ENCODE measurements at regions not wholly inside any gene's neighbourhood (a gene's known extent, or its start where the extent isn't known, plus 50 kb on each side); places are given as distances from the start of the nearest gene placed in this dataset.
"Not testable (repeated sequence)": the region's sequence is repeated elsewhere in the genome, so short reads cannot be mapped to it uniquely, and the experiment has no call there.

DNA sequence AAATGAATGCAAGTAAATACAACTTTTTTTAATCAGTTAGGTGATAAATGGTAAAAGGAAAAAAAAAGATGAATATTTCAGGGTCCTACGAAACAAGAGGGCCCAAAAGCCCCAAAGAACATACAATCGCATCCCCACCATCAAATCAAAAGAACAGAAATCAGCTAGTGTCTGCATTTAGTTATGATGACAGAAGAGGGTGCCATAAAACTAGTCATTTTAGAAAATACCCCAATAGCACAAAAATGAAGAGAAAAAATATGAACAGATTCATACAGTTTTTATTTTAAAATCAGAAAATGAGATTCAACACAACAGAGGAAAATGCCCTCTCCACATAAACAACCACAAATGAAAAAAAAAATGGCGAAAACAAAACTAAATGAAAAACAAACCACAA is 905.5 kb downstream of the REEP3 start:
- TF ChIP-seq, protein P1, sequence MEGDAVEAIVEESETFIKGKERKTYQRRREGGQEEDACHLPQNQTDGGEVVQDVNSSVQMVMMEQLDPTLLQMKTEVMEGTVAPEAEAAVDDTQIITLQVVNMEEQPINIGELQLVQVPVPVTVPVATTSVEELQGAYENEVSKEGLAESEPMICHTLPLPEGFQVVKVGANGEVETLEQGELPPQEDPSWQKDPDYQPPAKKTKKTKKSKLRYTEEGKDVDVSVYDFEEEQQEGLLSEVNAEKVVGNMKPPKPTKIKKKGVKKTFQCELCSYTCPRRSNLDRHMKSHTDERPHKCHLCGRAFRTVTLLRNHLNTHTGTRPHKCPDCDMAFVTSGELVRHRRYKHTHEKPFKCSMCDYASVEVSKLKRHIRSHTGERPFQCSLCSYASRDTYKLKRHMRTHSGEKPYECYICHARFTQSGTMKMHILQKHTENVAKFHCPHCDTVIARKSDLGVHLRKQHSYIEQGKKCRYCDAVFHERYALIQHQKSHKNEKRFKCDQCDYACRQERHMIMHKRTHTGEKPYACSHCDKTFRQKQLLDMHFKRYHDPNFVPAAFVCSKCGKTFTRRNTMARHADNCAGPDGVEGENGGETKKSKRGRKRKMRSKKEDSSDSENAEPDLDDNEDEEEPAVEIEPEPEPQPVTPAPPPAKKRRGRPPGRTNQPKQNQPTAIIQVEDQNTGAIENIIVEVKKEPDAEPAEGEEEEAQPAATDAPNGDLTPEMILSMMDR (IDR thresholded peaks at IDR 0.05; ENCODE audit: unreplicated experiment) = no peak
- H3K27me3 Mint-ChIP-seq (ENCODE audit: unreplicated experiment) = no peaks in the 10 kb centered on the region
- no peaks in the 10 kb centered on the region for H3K9me3 Mint-ChIP-seq (ENCODE audit: low read depth, unreplicated experiment)
- no peak overlapping the region for H3K4me3 Mint-ChIP-seq (ENCODE audit: low read depth, unreplicated experiment)
- no TSS peak for BruUV-seq (replicated peaks)
- H3K4me1 Mint-ChIP-seq (ENCODE audit: low read depth, unreplicated experiment) = peaks cover 8% of the 10 kb centered on the region
- CTCF ChIA-PET = interaction anchor here (0.8 kb wide), 1 partner anchor 305 kb away, joined by 4 read pairs; no protein-coding TSS in a partner anchor
- intact Hi-C loops (cut with micrococcal nuclease; ENCODE audit: unreplicated experiment) = loop anchor here (1.0 to 10.0 kb wide), 5 partner anchors 334 to 1758 kb away; no protein-coding TSS in a partner anchor
- H3K36me3 Mint-ChIP-seq (ENCODE audit: insufficient read depth, unreplicated experiment) = no peaks in the 10 kb centered on the region
- H3K27ac Mint-ChIP-seq (ENCODE audit: unreplicated experiment) = peak overlapping the region; percentile 14
- no peak for DNase-seq

DNA sequence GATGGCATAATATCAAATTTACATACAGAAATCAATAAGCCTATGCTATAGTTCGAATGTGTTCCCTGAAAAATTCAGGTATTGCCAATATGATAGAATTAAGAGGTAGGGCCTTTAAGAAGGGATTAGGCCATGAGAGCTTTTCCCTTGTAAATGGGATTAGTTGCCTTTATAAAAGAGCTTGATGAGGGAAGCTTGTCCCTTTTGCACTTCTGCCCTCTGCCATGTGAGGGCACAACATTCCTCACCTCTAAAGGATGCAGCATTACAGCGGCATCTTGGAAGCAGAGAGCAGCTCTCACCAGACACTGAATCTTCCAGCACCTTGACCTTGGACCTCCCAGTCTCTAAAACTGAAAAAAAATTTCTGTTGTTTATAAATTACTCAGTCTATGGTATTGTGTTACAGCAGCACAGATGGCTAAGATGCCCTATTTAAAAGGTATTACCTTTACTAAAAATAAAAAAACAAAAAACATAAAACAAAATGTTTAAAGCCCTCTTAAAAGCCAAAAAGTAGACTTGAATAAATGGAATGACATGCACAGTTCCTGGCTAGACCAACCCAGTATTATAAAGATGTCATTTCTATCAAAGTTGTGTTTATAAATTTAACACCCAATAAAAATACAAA is 909.6 kb downstream of the REEP3 start:
- Mint-ChIP-seq H3K27ac (ENCODE audit: unreplicated experiment) (no peak overlapping the region), H3K9me3 (ENCODE audit: low read depth, unreplicated experiment) (peaks cover 2% of the 10 kb centered on the region), H3K4me1 (ENCODE audit: low read depth, unreplicated experiment) (peaks cover 8% of the 10 kb centered on the region), H3K27me3 (ENCODE audit: unreplicated experiment) (no peaks in the 10 kb centered on the region), H3K4me3 (ENCODE audit: low read depth, unreplicated experiment) (no peak overlapping the region), H3K36me3 (ENCODE audit: insufficient read depth, unreplicated experiment) (no peaks in the 10 kb centered on the region)
- peak; percentile 74 for DNase-seq
- intact Hi-C loops (cut with micrococcal nuclease; ENCODE audit: unreplicated experiment) = loop anchor here (1.0 to 5.0 kb wide), 4 partner anchors 38 to 301 kb away; no protein-coding TSS in a partner anchor
- TF ChIP-seq, protein P1 (IDR thresholded peaks at IDR 0.05; ENCODE audit: unreplicated experiment) = peak; percentile 79
- CTCF ChIA-PET = interaction anchor here (0.6 to 1.3 kb wide), 9 partner anchors 14 to 1193 kb away, joined by 3 to 8 read pairs (median 4); no protein-coding TSS in a partner anchor
- no TSS peak for BruUV-seq (replicated peaks)

DNA sequence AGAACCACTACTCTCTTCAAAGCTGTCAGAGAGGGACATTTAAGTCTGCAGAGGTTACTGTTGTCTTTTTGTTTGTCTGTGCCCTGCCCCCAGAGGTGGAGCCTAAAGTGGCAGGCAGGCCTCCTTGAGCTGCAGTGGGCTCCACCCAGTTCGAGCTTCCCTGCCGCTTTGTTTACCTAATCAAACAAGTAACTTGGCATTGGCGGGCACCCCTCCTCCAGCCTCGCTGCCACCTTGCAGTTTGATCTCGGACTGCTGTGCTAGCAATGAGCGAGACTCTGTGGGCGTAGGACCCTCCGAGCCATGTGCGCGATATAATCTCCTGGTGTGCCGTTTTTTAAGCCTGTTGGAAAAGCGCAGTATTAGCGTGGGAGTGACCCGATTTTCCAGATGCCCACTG is 920.7 kb downstream of the REEP3 start:
- H3K27me3 Mint-ChIP-seq (ENCODE audit: unreplicated experiment); H3K27ac Mint-ChIP-seq (ENCODE audit: unreplicated experiment); DNase-seq; BruUV-seq (replicated peaks); CTCF ChIA-PET; intact Hi-C loops (cut with micrococcal nuclease; ENCODE audit: unreplicated experiment); H3K36me3 Mint-ChIP-seq (ENCODE audit: insufficient read depth, unreplicated experiment); H3K4me3 Mint-ChIP-seq (ENCODE audit: low read depth, unreplicated experiment): not testable (repeated sequence)
- peaks cover 11% of the 10 kb centered on the region for H3K9me3 Mint-ChIP-seq (ENCODE audit: low read depth, unreplicated experiment)
- H3K4me1 Mint-ChIP-seq (ENCODE audit: low read depth, unreplicated experiment) = peaks cover 14% of the 10 kb centered on the region

DNA sequence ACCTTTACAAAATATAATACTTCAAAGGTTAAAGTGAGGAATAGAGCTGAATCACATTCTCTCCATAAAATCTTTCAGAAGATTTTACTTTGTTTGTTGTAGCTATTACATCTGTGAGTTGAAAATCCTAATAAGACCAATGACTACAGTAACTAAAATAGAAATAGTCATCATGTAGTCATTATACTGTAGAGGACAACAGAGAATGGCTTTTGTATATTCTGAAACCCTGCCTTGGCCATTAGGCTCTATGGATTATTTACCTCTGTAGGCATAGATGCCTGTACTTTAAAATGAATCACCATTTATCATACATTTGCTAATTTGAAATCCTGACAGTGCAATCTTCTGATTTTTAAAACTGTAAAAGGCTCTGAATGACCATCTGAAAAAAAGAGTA is 923.0 kb downstream of the REEP3 start:
- no TSS peak for BruUV-seq (replicated peaks)
- DNase-seq = no peak
- TF ChIP-seq, protein P1 (IDR thresholded peaks at IDR 0.05; ENCODE audit: unreplicated experiment) = no peak
- Mint-ChIP-seq H3K27me3 (ENCODE audit: unreplicated experiment) (no peaks in the 10 kb centered on the region), H3K4me3 (ENCODE audit: low read depth, unreplicated experiment) (peak overlapping the region; percentile 7), H3K27ac (ENCODE audit: unreplicated experiment) (peak overlapping the region; percentile 89), H3K9me3 (ENCODE audit: low read depth, unreplicated experiment) (peaks cover 9% of the 10 kb centered on the region), H3K4me1 (ENCODE audit: low read depth, unreplicated experiment) (peaks cover 14% of the 10 kb centered on the region), H3K36me3 (ENCODE audit: insufficient read depth, unreplicated experiment) (peaks cover 8% of the 10 kb centered on the region)
- CTCF ChIA-PET = interaction anchor here (1.3 to 1.8 kb wide), 2 partner anchors 13 to 14 kb away, joined by 3 to 7 read pairs; no protein-coding TSS in a partner anchor
- intact Hi-C loops (cut with micrococcal nuclease; ENCODE audit: unreplicated experiment) = no loop called here

DNA sequence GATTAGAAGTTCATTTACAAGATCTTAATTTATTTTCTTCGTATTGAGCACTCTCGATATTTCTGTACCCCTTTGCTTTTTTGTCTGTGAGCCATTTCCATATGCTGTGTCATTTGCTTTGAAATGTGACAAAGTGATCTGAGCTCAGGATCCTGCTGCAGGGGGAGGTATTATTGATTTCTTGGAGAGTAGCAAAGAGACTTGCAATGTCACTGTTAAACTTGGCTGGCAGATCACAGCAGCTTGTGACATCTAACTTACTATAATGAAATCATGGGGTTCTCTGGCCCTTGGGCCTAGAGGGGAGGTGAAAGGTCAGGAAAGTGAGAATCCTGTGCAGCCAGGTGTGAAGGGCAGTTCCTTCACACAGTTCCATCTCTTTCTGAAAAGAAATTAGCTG is 923.4 kb downstream of the REEP3 start:
- Mint-ChIP-seq H3K36me3 (ENCODE audit: insufficient read depth, unreplicated experiment) (peaks cover 8% of the 10 kb centered on the region), H3K27ac (ENCODE audit: unreplicated experiment) (peak overlapping the region; percentile 89), H3K9me3 (ENCODE audit: low read depth, unreplicated experiment) (peaks cover 6% of the 10 kb centered on the region), H3K4me3 (ENCODE audit: low read depth, unreplicated experiment) (peak overlapping the region; percentile 7), H3K27me3 (ENCODE audit: unreplicated experiment) (no peaks in the 10 kb centered on the region), H3K4me1 (ENCODE audit: low read depth, unreplicated experiment) (peaks cover 14% of the 10 kb centered on the region)
- intact Hi-C loops (cut with micrococcal nuclease; ENCODE audit: unreplicated experiment) = no loop called here
- TF ChIP-seq, protein P1 (IDR thresholded peaks at IDR 0.05; ENCODE audit: unreplicated experiment) = no peak
- no peak for DNase-seq
- no TSS peak for BruUV-seq (replicated peaks)
- CTCF ChIA-PET = interaction anchor here (1.3 to 1.8 kb wide), 3 partner anchors 14 to 24 kb away, joined by 3 to 7 read pairs (median 6); no protein-coding TSS in a partner anchor
